ENCODE measurements at regions not wholly inside any gene's neighbourhood (a gene's known extent, or its start where the extent isn't known, plus 50 kb on each side); places are given as distances from the start of the nearest gene placed in this dataset.

GRCh38 chr1:234968451-234968850, 160.2 kb downstream of the TOMM20 start:
- H3K4me1 Mint-ChIP-seq, result peaks cover 27% of the 10 kb centered on the region
- DNase-seq, result no peak

GRCh38 chr1:234967121-234967520, 161.5 kb downstream of the TOMM20 start:
- Mint-ChIP-seq H3K9me3 (ENCODE audit: insufficient read depth) (peaks cover 3% of the 10 kb centered on the region), H3K27me3 (no peaks in the 10 kb centered on the region), H3K4me3 (no peak overlapping the region), H3K4me1 (peaks cover 41% of the 10 kb centered on the region), H3K27ac (no peak overlapping the region)
- no peak overlapping the region for H3K27ac ChIP-seq (ENCODE audit: low read length in 2 of 2)
- no peaks in the 10 kb centered on the region for H4K20me1 ChIP-seq (ENCODE audit: control insufficient read depth, insufficient read depth, low read length, poor library complexity, severe bottlenecking)
- DNase-seq (no peak), ATAC-seq (ENCODE audit: low read depth) (no peak)
- ChIA-PET CTCF (no interaction called here), POLR2A (no interaction called here)
- no peaks in the 10 kb centered on the region for H3K9me3 ChIP-seq (ENCODE audit: control extremely low read depth in 1 of 3, control insufficient read depth in 2 of 3, insufficient read depth in 1 of 3, low read length in 2 of 3)
- H3K79me2 ChIP-seq (ENCODE audit: control insufficient read depth, insufficient read depth, low read length), result no peaks in the 10 kb centered on the region
- peaks cover 28 to 41% of the 10 kb centered on the region in 2 donors for H3K4me1 ChIP-seq (ENCODE audit: control insufficient read depth in 2 of 2, insufficient read depth in 2 of 2, low read length in 2 of 2)
- intact Hi-C loops (cut with micrococcal nuclease), result loop anchor here (10.0 kb wide), 1 partner anchor 122 kb away; no protein-coding TSS in a partner anchor
- no peak overlapping the region for H3K9ac ChIP-seq (ENCODE audit: low read length)
- no peaks in the 10 kb centered on the region for H3K36me3 ChIP-seq (replicated peaks in 1 of 2; ENCODE audit: control extremely low read depth in 1 of 2, control insufficient read depth in 1 of 2, extremely low read depth in 1 of 2, insufficient read depth in 2 of 2, low read length in 1 of 2)
- WGBS (ENCODE audit: insufficient coverage), result 98% methylated on average over 10 of the region's 13 CpGs
- no peak overlapping the region for H3K4me2 ChIP-seq (replicated peaks; ENCODE audit: low read depth, low read length, poor library complexity, severe bottlenecking)
- TF ChIP-seq EZH2 (IDR thresholded peaks at IDR 0.05; ENCODE audit: borderline replicate concordance, insufficient read depth, low read depth, low read length, poor library complexity, severe bottlenecking) (no peak), CTCF (IDR thresholded peaks at IDR 0.05) (no peak)
- no peak overlapping the region for H3K4me3 ChIP-seq (ENCODE audit: control extremely low read depth in 1 of 5, extremely low read depth in 1 of 5, insufficient read depth in 1 of 5, low read depth in 2 of 5, low read length in 4 of 5)
- no peak overlapping the region for H2AFZ ChIP-seq (ENCODE audit: insufficient read depth, low read depth, low read length, poor library complexity, severe bottlenecking)
- peaks cover 0 to 6% (median 2%) of the 10 kb centered on the region in 4 experiments for H3K27me3 ChIP-seq (replicated peaks in 1 of 4; ENCODE audit: control extremely low read depth in 1 of 4, control insufficient read depth in 3 of 4, insufficient read depth in 4 of 4, low read length in 3 of 4)

More at GRCh38 chr1:234968451-234968850, 160.2 kb downstream of the TOMM20 start:
- ChIA-PET CTCF (no interaction called here), POLR2A (interaction anchor here (0.7 kb wide), 1 partner anchor 202 kb away, joined by 3 read pairs; no protein-coding TSS in a partner anchor)
- Histone ChIP-seq H2AFZ (ENCODE audit: insufficient read depth, low read depth, low read length, poor library complexity, severe bottlenecking) (no peak overlapping the region), H3K4me3 (ENCODE audit: control extremely low read depth in 1 of 5, extremely low read depth in 1 of 5, insufficient read depth in 1 of 5, low read depth in 2 of 5, low read length in 4 of 5) (no peak overlapping the region), H3K27ac (ENCODE audit: low read length in 2 of 2) (no peak overlapping the region), H3K4me1 (ENCODE audit: control insufficient read depth in 2 of 2, insufficient read depth in 2 of 2, low read length in 2 of 2) (peaks cover 19 to 29% of the 10 kb centered on the region in 2 donors), H3K79me2 (ENCODE audit: control insufficient read depth, insufficient read depth, low read length) (no peaks in the 10 kb centered on the region), H3K9ac (ENCODE audit: low read length) (no peak overlapping the region), H3K36me3 (replicated peaks in 1 of 2; ENCODE audit: control extremely low read depth in 1 of 2, control insufficient read depth in 1 of 2, extremely low read depth in 1 of 2, insufficient read depth in 2 of 2, low read length in 1 of 2) (no peaks in the 10 kb centered on the region), H4K20me1 (ENCODE audit: control insufficient read depth, insufficient read depth, low read length, poor library complexity, severe bottlenecking) (no peaks in the 10 kb centered on the region), H3K4me2 (replicated peaks; ENCODE audit: low read depth, low read length, poor library complexity, severe bottlenecking) (no peak overlapping the region), H3K27me3 (replicated peaks in 1 of 4; ENCODE audit: control extremely low read depth in 1 of 4, control insufficient read depth in 3 of 4, insufficient read depth in 4 of 4, low read length in 3 of 4) (peaks cover 0 to 6% (median 2%) of the 10 kb centered on the region in 4 experiments), H3K9me3 (ENCODE audit: control extremely low read depth in 1 of 3, control insufficient read depth in 2 of 3, insufficient read depth in 1 of 3, low read length in 2 of 3) (no peaks in the 10 kb centered on the region)
- intact Hi-C loops (cut with micrococcal nuclease), result loop anchor here (10.0 kb wide), 1 partner anchor 124 kb away; no protein-coding TSS in a partner anchor
- Mint-ChIP-seq H3K27ac (no peak overlapping the region), H3K4me3 (no peak overlapping the region), H3K9me3 (ENCODE audit: insufficient read depth) (peaks cover 1% of the 10 kb centered on the region), H3K27me3 (no peaks in the 10 kb centered on the region)
- no CpG with 5 or more reads among the region's 4 CpGs for WGBS (ENCODE audit: insufficient coverage)
- no peak for ATAC-seq (ENCODE audit: low read depth)
- TF ChIP-seq EZH2 (IDR thresholded peaks at IDR 0.05; ENCODE audit: borderline replicate concordance, insufficient read depth, low read depth, low read length, poor library complexity, severe bottlenecking) (no peak), CTCF (IDR thresholded peaks at IDR 0.05) (no peak)
